ENCODE measurements at regions not wholly inside any gene's neighbourhood (a gene's known extent, or its start where the extent isn't known, plus 50 kb on each side); places are given as distances from the start of the nearest gene placed in this dataset.

- TF ChIP-seq OSR1 (CRISPR knock-in tag; IDR thresholded peaks at IDR 0.05) (no peak), CSDC2 (CRISPR knock-in tag; IDR thresholded peaks at IDR 0.05) (no peak)
Observed at GRCh38 chr3:82506204-82506603, 744.8 kb upstream of the GBE1 start.
